ENCODE measurements at regions not wholly inside any gene's neighbourhood (a gene's known extent, or its start where the extent isn't known, plus 50 kb on each side); places are given as distances from the start of the nearest gene placed in this dataset.

GRCh38 chr2:196230061-196230854 is 58.9 kb upstream of the STK17B start:
- TF ChIP-seq CTCF (IDR thresholded peaks at IDR 0.05), result no peak
- TF ChIP-seq POLR2A (IDR thresholded peaks at IDR 0.05), result no peak

All from lower leg skin (tissue), 3 donors.